Psoas muscle (tissue), 7 donors: ENCODE measurements at regions not wholly inside any gene's neighbourhood (a gene's known extent, or its start where the extent isn't known, plus 50 kb on each side); places are given as distances from the start of the nearest gene placed in this dataset.

Source experiments
- ATAC-seq, 4 donors: fragments of 200-7000 bp; cut with Tn5 transposase; one replicate each; pipeline ENCODE4 v1.9.1; 2020; ENCODE audit warnings: moderate library complexity in 3 of 4, mild to moderate bottlenecking in 2 of 4
- DNase-seq, 2 donors: peaks; one replicate each; pipeline ENCODE4 v3.0.0-alpha.2; 2020
- H3K27ac ChIP-seq: fragments of 200-600 bp; one replicate; pipeline ENCODE4 v1.8.0; 2022
- H3K27me3 ChIP-seq, 3 donors: fragments of 200-600 bp in 1 of 3; one replicate each; pipeline versions ENCODE4 v1.6.1 to v1.8.0; 2013 to 2022; ENCODE audit warnings: low read length in 2 of 3, mild to moderate bottlenecking in 2 of 3, moderate library complexity in 1 of 3; ENCODE audit not compliant: insufficient read depth in 3 of 3
- H3K36me3 ChIP-seq, 2 donors: fragments of 200-600 bp in 1 of 2; one replicate each; pipeline versions ENCODE4 v1.6.1 to v1.8.0; 2013 to 2022; ENCODE audit warnings: low read depth in 1 of 2, mild to moderate bottlenecking in 1 of 2, moderate library complexity in 1 of 2; ENCODE audit not compliant: insufficient read depth in 1 of 2
- H3K4me1 ChIP-seq: fragments of 200-600 bp; one replicate; pipeline ENCODE4 v1.8.0; 2022
- H3K4me3 ChIP-seq: fragments of 200-600 bp; one replicate; pipeline ENCODE4 v1.8.0; 2022; ENCODE audit warnings: mild to moderate bottlenecking
- H3K9me3 ChIP-seq: fragments of 200-600 bp; one replicate; pipeline ENCODE4 v1.8.0; 2022
- CTCF ChIP-seq: fragments of 200-600 bp; IDR thresholded peaks from one replicate; pipeline ENCODE4 v1.8.0; 2022; ENCODE audit warnings: antibody characterized with exemption
- WGBS, 3 donors: extraction: QIAGEN DNeasy Blood & Tissue Kit; methylation state at CpG; one replicate each; pipeline versions ENCODE4 v1.1.6 to v1.1.7; 2013; 5-methylcytosine and 5-hydroxymethylcytosine counted together
- intact Hi-C, 2 donors: fragments of 100-400 bp; cut with DNase I; formaldehyde crosslinking; loops; one replicate each; pipeline versions ENCODE4 v1.11.0 to v1.14.2; 2022
- donor health status: healthy with polysubstance abuse.
- donor health status: DM: no; HTN: no; CAD: no; lungs with moderate emphysema.
- donor health status: Bipolar disorder and iron deficiency.
- donor health status: healthy.
- donor health status: DM: yes; HTN: yes; CAD: no.
- donor health status: DM: no; HTN: no; CAD: no.
- donor health status: DM: yes; HTN: yes; CAD: no.

GRCh38 chr2:226190479-226191252 is 609.0 kb downstream of the IRS1 start:
- intact Hi-C loops = no loop called here
- no peak overlapping the region for H3K27ac ChIP-seq
- no peak for ATAC-seq
- 53 to 59% (median 55%) methylated on average over 5 of the region's 5 CpGs for WGBS, 3 donors
- DNase-seq = no peak
- TF ChIP-seq CTCF = no peak
- H3K9me3 ChIP-seq = no peaks in the 10 kb centered on the region
- H3K27me3 ChIP-seq = no peaks in the 10 kb centered on the region
- H3K4me1 ChIP-seq = peaks cover 5% of the 10 kb centered on the region
- no peak overlapping the region for H3K4me3 ChIP-seq
- H3K36me3 ChIP-seq = no peaks in the 10 kb centered on the region

DNA sequence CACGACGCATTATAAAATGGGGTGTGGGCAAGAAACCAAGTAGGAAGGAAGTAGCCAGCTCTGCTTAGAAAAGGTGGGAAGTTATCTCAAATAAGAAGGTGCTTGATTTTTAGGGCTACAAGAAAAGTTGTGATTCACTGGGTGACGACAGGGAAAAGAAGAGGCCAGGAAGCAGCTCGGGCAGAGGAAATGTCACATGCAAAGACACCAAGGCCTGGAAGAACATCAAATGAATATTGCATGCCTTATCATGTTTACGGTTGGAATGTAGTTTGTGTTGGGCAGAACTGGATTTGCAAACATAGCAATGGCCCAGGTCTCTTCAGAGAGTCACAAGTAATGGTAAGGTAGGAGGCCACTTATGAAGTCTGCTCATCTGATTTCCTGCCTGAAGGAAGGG is 610.6 kb downstream of the IRS1 start:
- Histone ChIP-seq H3K27me3 (no peaks in the 10 kb centered on the region), H3K36me3 (no peaks in the 10 kb centered on the region), H3K27ac (no peak overlapping the region), H3K9me3 (no peaks in the 10 kb centered on the region), H3K4me1 (peaks cover 14% of the 10 kb centered on the region), H3K4me3 (no peak overlapping the region)
- no peak for ATAC-seq
- WGBS, 3 donors = 63 to 78% (median 72%) methylated on average over 5 of the region's 5 CpGs
- no peak for TF ChIP-seq CTCF
- intact Hi-C loops = no loop called here
- no peak for DNase-seq

GRCh38 chr2:226187616-226188015 is 612.0 kb downstream of the IRS1 start:
- Histone ChIP-seq H3K27me3 (no peaks in the 10 kb centered on the region), H3K4me1 (peaks cover 23% of the 10 kb centered on the region), H3K4me3 (no peak overlapping the region), H3K27ac (no peak overlapping the region), H3K36me3 (no peaks in the 10 kb centered on the region), H3K9me3 (no peaks in the 10 kb centered on the region)
- no peak for DNase-seq
- TF ChIP-seq CTCF = no peak
- no peak for ATAC-seq
- intact Hi-C loops = no loop called here
- 32 to 66% (median 49%) methylated on average over 2 of the region's 2 CpGs for WGBS, 3 donors

DNA sequence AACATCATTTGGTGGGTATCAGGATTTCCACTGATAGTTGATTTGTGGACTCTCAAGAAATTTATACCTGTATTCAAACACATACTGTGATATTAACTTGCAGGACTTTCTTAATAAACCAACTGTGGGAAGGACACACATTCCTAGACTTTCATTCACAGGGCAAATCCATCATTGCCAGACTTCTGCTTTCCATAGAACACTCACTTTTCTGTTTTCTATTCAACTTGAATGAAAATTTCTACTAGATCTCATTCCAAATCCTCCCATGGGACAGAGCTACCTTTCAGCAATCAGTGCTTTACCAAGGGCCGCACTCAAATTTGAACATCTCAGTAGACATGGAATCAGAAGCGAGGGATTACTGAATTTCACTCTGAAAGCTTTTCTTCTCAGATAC is 612.5 kb downstream of the IRS1 start:
- WGBS, 3 donors = 71 to 82% (median 73%) methylated on average over 2 of the region's 2 CpGs
- Histone ChIP-seq H3K4me3 (no peak overlapping the region), H3K9me3 (no peaks in the 10 kb centered on the region), H3K27ac (no peak overlapping the region), H3K27me3 (no peaks in the 10 kb centered on the region), H3K36me3 (no peaks in the 10 kb centered on the region), H3K4me1 (peaks cover 23% of the 10 kb centered on the region)
- DNase-seq (no peak), ATAC-seq (no peak)
- intact Hi-C loops = no loop called here
- TF ChIP-seq CTCF = no peak
